Left lung (tissue), 4 donors: ENCODE measurements at regions not wholly inside any gene's neighbourhood (a gene's known extent, or its start where the extent isn't known, plus 50 kb on each side); places are given as distances from the start of the nearest gene placed in this dataset.
A peak's percentile ranks its signal among the peaks of the same experiment; 100 is the strongest.

Experiments used
- ATAC-seq: fragments of 200-7000 bp; cut with Tn5 transposase; one replicate; pipeline ENCODE4 v1.9.1; 2020; ENCODE audit warnings: moderate library complexity
- DNase-seq, 4 donors: peaks; one replicate each; pipeline ENCODE4 v3.0.0-alpha.2; 2013 to 2020
- H3K27ac ChIP-seq, 2 donors: fragments of 200-600 bp; sonication (generic) in 1 of 2; one replicate each; pipeline versions ENCODE4 v1.5.0 to v1.8.0; 2020 to 2021
- H3K27me3 ChIP-seq, 2 donors: fragments of 200-600 bp; sonication (generic) in 1 of 2; one replicate each; pipeline versions ENCODE4 v1.5.0 to v1.8.0; 2020 to 2021
- H3K36me3 ChIP-seq, 2 donors: fragments of 200-600 bp; sonication (generic) in 1 of 2; one replicate each; pipeline versions ENCODE4 v1.5.0 to v1.8.0; 2020 to 2021
- H3K4me1 ChIP-seq, 2 donors: fragments of 200-600 bp; one replicate each; pipeline ENCODE4 v1.8.0; 2021
- H3K4me3 ChIP-seq, 2 donors: fragments of 200-600 bp; sonication (generic) in 1 of 2; one replicate each; pipeline versions ENCODE4 v1.5.0 to v1.8.0; 2020 to 2021; ENCODE audit warnings: mild to moderate bottlenecking in 1 of 2
- H3K9me3 ChIP-seq, 2 donors: fragments of 200-600 bp; sonication (generic) in 1 of 2; one replicate each; pipeline versions ENCODE4 v1.5.0 to v1.8.0; 2020 to 2021
- CTCF ChIP-seq, 2 donors: fragments of 200-600 bp; sonication (generic) in 1 of 2; IDR thresholded peaks; one replicate each; pipeline versions ENCODE4 v1.5.0 to v1.8.0; 2021; ENCODE audit warnings: antibody characterized with exemption in 2 of 2
- intact Hi-C, 2 donors: fragments of 100-400 bp; cut with DNase I; formaldehyde crosslinking; loops; one replicate each; pipeline versions ENCODE4 v1.11.2 to v1.14.2; 2022
- donor health status: DM: no; HTN: yes; CAD: no.
- donor health status: DM: no; HTN: no; CAD: no.

- Histone ChIP-seq H3K4me1 (peaks cover 0 to 40% of the 10 kb centered on the region in 2 donors), H3K4me3 (no peak overlapping the region), H3K27me3 (no peaks in the 10 kb centered on the region), H3K9me3 (peaks cover 0 to 23% of the 10 kb centered on the region in 2 donors), H3K27ac (peak overlapping the region; percentile 30 to 96), H3K36me3 (no peaks in the 10 kb centered on the region)
- DNase-seq: no peak
- TF ChIP-seq CTCF (IDR thresholded peaks at IDR 0.05): no peak
- intact Hi-C loops: no loop called here
- peak; percentile 25 for ATAC-seq
Measured at GRCh38 chr7:106347229-106347833, 62.5 kb upstream of the NAMPT start.

- Histone ChIP-seq H3K4me3 (no peak overlapping the region), H3K4me1 (peaks cover 0 to 40% of the 10 kb centered on the region in 2 donors), H3K36me3 (no peaks in the 10 kb centered on the region), H3K27me3 (no peaks in the 10 kb centered on the region), H3K27ac (peak overlapping the region; percentile 74 to 96), H3K9me3 (peaks cover 0 to 29% of the 10 kb centered on the region in 2 donors)
- TF ChIP-seq CTCF (IDR thresholded peaks at IDR 0.05): no peak
- DNase-seq (no peak), ATAC-seq (peak; percentile 60)
- intact Hi-C loops: no loop called here
Measured at GRCh38 chr7:106346678-106347217, 62.0 kb upstream of the NAMPT start.

GRCh38 chr7:106346167-106346677, 61.4 kb upstream of the NAMPT start:
- H3K27me3 ChIP-seq: no peaks in the 10 kb centered on the region
- no peaks in the 10 kb centered on the region for H3K36me3 ChIP-seq
- ATAC-seq: no peak
- no peak for DNase-seq
- H3K4me3 ChIP-seq: no peak overlapping the region
- H3K4me1 ChIP-seq: peaks cover 0 to 40% of the 10 kb centered on the region in 2 donors
- intact Hi-C loops: no loop called here
- peaks cover 0 to 34% of the 10 kb centered on the region in 2 donors for H3K9me3 ChIP-seq
- H3K27ac ChIP-seq: peak overlapping the region; percentile 74 to 96
- TF ChIP-seq CTCF (IDR thresholded peaks at IDR 0.05): no peak

GRCh38 chr7:106345421-106346166, 60.8 kb upstream of the NAMPT start:
- H3K4me3 ChIP-seq: no peak overlapping the region
- intact Hi-C loops: no loop called here
- peak overlapping the region; percentile 74 to 96 for H3K27ac ChIP-seq
- ATAC-seq: peak; percentile 73
- TF ChIP-seq CTCF (IDR thresholded peaks at IDR 0.05): no peak
- DNase-seq: no peak
- no peaks in the 10 kb centered on the region for H3K27me3 ChIP-seq
- peaks cover 0 to 40% of the 10 kb centered on the region in 2 donors for H3K4me1 ChIP-seq
- H3K36me3 ChIP-seq: no peaks in the 10 kb centered on the region
- H3K9me3 ChIP-seq: peaks cover 0 to 39% of the 10 kb centered on the region in 2 donors

GRCh38 chr7:106344861-106345260, 60.1 kb upstream of the NAMPT start:
- ATAC-seq (peak; percentile 75), DNase-seq (no peak)
- H3K4me3 ChIP-seq: no peak overlapping the region
- intact Hi-C loops: no loop called here
- H3K27me3 ChIP-seq: no peaks in the 10 kb centered on the region
- no peaks in the 10 kb centered on the region for H3K36me3 ChIP-seq
- peaks cover 0 to 40% of the 10 kb centered on the region in 2 donors for H3K4me1 ChIP-seq
- H3K9me3 ChIP-seq: peaks cover 0 to 41% of the 10 kb centered on the region in 2 donors
- TF ChIP-seq CTCF (IDR thresholded peaks at IDR 0.05): no peak
- peak overlapping the region; percentile 74 to 96 for H3K27ac ChIP-seq
